ENCODE measurements at regions not wholly inside any gene's neighbourhood (a gene's known extent, or its start where the extent isn't known, plus 50 kb on each side); places are given as distances from the start of the nearest gene placed in this dataset.

GRCh38 chr6:4004249-4004648 lies 74.7 kb downstream of the FAM217A start:
- DNase-seq (ENCODE audit: low spot score) = no peak

- DNase-seq (ENCODE audit: low spot score) = peak; percentile 18
Measured at GRCh38 chr6:4008324-4009047, 70.5 kb downstream of the FAM217A start.

DNA sequence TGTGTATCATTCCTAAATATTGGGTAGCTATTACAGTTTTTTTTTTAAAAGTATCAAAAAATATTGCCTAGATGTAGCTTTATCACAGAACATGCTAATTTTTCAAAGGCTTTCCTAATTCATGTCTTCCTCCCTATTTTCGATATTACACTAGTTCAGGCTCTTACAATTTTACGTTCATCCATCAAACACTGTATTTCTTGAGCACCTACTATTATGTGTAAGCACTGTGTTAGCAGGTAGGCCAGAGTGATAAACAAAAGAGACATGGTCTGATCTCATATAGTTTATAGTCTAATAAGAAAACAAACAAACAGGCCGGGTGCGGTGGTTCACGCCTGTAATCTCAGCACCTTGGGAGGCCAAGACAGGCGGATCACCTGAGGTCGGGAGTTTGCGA lies 69.5 kb downstream of the FAM217A start:
- DNase-seq (ENCODE audit: low spot score) = no peak

- DNase-seq (ENCODE audit: low spot score) = no peak
Measured at GRCh38 chr6:4010048-4010447, 68.9 kb downstream of the FAM217A start.

- DNase-seq (ENCODE audit: low spot score) = no peak
Measured at GRCh38 chr6:4010689-4011090, 68.2 kb downstream of the FAM217A start.

DNA sequence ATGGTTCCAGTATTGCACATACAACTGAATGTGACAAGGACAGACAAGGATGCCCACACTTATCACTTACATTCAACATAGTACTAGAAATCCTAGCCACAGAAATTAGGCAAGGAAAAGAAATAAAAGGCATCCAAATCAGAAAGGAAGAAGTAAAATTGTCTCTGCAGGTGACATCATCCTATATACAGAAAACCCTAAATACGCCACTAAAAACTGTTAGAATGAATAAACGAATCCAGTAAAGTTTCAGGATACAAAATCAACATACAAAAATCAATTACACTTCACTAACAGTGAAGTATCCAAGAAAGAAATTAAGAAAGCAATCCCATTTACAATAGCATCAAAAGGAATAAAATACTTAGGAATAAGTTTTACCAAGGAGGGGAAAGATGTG lies 66.1 kb downstream of the FAM217A start:
- no peak for DNase-seq (ENCODE audit: low spot score)

DNA sequence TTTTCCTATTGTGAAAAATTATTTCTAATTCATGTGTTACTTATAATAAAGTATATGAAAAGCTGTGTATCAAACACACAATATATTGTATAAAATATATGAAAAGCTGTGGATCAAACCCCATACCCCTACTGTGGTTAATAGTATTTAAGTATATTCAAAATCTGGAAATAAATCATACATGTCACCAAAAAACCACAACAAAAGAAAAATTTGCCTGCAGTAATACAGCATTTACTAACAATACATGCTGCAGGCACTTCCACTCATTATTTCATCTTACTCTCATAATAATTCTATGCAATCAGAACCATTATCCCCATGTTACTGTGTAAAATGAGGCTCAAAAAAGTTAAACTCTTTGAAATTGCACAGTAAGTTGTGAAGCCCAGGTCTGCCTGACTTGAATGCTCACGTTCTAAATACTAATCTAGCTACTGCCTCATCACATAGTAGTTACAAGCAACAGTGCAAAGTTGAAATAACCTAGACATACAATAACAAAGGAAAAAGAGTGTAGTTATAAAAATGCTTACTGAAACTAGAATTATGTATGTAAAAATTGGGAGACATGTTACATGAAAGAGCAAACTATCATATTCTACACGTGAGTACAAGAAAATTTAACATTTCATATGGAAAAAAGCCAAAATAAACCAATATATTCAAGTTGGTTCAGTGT lies 61.7 kb downstream of the FAM217A start:
- no peak for DNase-seq (ENCODE audit: low spot score)

- DNase-seq (ENCODE audit: low spot score) = peak; percentile 10
Measured at GRCh38 chr6:4017834-4018170, 61.1 kb downstream of the FAM217A start.

DNA sequence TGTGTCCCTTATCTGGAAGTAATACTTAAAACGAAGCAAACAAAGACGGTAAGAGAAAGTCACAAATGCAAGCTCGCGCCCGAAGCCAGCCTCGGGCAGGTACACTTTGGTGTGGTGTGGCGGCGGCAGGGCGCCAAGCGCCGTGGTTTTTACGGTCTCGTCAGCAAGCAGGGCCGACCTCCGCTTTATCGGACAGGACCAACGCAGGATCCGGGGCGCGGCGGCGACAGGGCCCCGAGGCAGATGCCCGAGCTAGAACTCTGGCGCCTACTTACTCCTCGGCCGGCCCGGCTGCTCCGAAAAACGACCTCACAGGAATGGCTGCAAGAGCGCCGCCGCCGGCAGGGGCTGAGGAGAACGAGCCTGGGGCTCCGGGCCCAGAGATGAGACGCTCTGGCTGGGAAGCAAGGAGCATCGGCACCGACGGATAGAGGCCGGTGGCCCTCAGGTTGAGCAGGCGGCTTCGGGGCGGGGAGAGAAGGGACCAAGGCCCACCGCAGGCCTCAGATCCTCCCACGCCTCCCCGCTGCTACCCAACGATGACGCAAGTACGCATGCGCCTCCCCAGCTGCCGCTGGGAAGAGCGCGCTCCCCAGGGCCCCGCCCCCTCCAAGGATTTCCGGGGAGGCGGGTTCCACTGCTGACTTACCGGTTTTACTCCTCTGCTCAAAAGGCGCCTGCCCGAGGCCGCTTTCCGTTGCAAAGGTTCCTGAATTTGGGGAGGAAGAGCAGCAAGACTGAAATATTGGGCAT lies 60.6 kb downstream of the FAM217A start:
- DNase-seq (ENCODE audit: low spot score) = peak; percentile 96
